ENCODE measurements at regions not wholly inside any gene's neighbourhood (a gene's known extent, or its start where the extent isn't known, plus 50 kb on each side); places are given as distances from the start of the nearest gene placed in this dataset.

DNA sequence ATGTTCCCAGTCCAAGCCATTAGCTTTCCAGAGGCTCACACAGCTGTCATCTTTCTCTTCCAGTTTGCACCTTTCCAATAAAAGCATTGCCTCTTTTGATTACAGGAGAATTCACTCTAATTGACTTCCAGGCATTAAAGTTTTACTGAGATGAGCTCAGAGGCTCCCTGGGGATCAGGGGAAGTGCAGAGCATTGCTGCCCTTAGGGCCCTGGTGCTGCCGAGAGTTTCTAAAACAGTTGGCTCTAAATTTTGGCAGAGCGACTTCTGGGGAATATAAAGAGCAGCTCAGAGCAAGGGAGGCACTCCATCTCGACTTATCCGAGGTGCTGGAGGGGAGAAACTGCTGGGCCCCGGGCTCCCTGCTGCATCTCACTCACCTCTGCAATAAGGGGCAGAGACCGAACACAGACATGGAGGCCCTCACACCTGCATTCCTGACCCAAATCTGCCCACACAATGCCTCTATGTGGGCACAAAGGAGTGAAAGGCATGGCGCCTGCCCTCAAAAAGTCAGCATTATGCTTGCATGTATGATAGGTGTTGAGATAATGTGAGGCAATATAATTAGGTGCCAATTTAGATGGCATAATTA lies 61.7 kb downstream of the SCN11A start:
- Mint-ChIP-seq H3K9me3 (no peaks in the 10 kb centered on the region), H3K27me3 (peaks cover 16 to 27% of the 10 kb centered on the region in 2 donors), H3K27ac (no peak overlapping the region), H3K4me3 (no peak overlapping the region), H3K4me1 (no peaks in the 10 kb centered on the region), H3K36me3 (no peaks in the 10 kb centered on the region)
- no peaks in the 10 kb centered on the region for H3K4me1 ChIP-seq (ENCODE audit: control insufficient read depth in 1 of 2, extremely low read depth in 1 of 2, insufficient read depth in 2 of 2, low read length in 2 of 2)
- no peaks in the 10 kb centered on the region for H3K36me3 ChIP-seq (ENCODE audit: control insufficient read depth in 2 of 2, extremely low read depth in 1 of 2, insufficient read depth in 1 of 2, low read length in 1 of 2)
- peaks cover 0 to 20% of the 10 kb centered on the region in 2 experiments for H3K27me3 ChIP-seq (replicated peaks in 1 of 2; ENCODE audit: control insufficient read depth in 2 of 2, extremely low read depth in 1 of 2, insufficient read depth in 2 of 2, low read length in 1 of 2)
- WGBS (ENCODE audit: insufficient coverage): 70% methylated on average over 5 of the region's 7 CpGs
- no peak overlapping the region for H3K4me3 ChIP-seq (ENCODE audit: control insufficient read depth in 1 of 2, extremely low read depth in 1 of 2, low read length in 1 of 2)
- POLR2A ChIA-PET: no interaction called here
- no peak for DNase-seq
- ATAC-seq (replicated peaks in 1 of 4): no peak
- H3K9me3 ChIP-seq: no peaks in the 10 kb centered on the region
- CTCF ChIA-PET: no interaction called here
- H3K27ac ChIP-seq (ENCODE audit: low read length): no peak overlapping the region

- ChIA-PET CTCF (no interaction called here), POLR2A (no interaction called here)
- peaks cover 0 to 20% of the 10 kb centered on the region in 2 experiments for H3K27me3 ChIP-seq (replicated peaks in 1 of 2; ENCODE audit: control insufficient read depth in 2 of 2, extremely low read depth in 1 of 2, insufficient read depth in 2 of 2, low read length in 1 of 2)
- WGBS (ENCODE audit: insufficient coverage): 100% methylated on average over 2 of the region's 3 CpGs
- DNase-seq: no peak
- Mint-ChIP-seq H3K27ac (no peak overlapping the region), H3K36me3 (no peaks in the 10 kb centered on the region), H3K9me3 (no peaks in the 10 kb centered on the region), H3K4me1 (no peaks in the 10 kb centered on the region), H3K27me3 (peaks cover 17 to 23% of the 10 kb centered on the region in 2 donors), H3K4me3 (no peak overlapping the region)
- no peaks in the 10 kb centered on the region for H3K4me1 ChIP-seq (ENCODE audit: control insufficient read depth in 1 of 2, extremely low read depth in 1 of 2, insufficient read depth in 2 of 2, low read length in 2 of 2)
- no peaks in the 10 kb centered on the region for H3K9me3 ChIP-seq
- ATAC-seq (replicated peaks in 1 of 4): no peak
- H3K36me3 ChIP-seq (ENCODE audit: control insufficient read depth in 2 of 2, extremely low read depth in 1 of 2, insufficient read depth in 1 of 2, low read length in 1 of 2): no peaks in the 10 kb centered on the region
- no peak overlapping the region for H3K4me3 ChIP-seq (ENCODE audit: control insufficient read depth in 1 of 2, extremely low read depth in 1 of 2, low read length in 1 of 2)
- no peak overlapping the region for H3K27ac ChIP-seq (ENCODE audit: low read length)
Measured at GRCh38 chr3:38988955-38989354, 62.8 kb downstream of the SCN11A start.

DNA sequence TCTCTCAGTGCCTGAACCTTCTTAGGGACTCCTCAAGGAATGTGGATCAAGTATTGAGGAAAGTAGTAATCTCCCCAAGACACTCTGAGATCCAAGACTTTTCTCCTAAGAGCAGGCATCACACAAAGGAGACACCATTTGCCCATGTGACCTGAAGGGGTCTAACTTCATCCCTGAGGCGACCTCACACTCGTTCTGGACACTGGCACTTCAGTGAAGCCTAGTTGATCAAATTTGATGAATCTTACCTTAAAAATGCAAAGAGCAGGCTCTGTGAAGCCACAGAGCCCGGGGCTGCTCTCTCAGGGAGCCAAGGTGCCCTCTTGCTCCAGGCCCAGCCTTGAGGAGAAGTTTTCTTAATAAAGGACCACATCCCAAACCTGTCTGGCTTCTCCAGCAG lies 64.3 kb downstream of the SCN11A start:
- H3K36me3 Mint-ChIP-seq: no peaks in the 10 kb centered on the region

GRCh38 chr3:38986901-38987300 lies 64.8 kb downstream of the SCN11A start:
- ChIA-PET POLR2A (no interaction called here), CTCF (no interaction called here)
- no peak overlapping the region for H3K4me3 Mint-ChIP-seq
- H3K27ac Mint-ChIP-seq: no peak overlapping the region
- no peaks in the 10 kb centered on the region for H3K4me1 ChIP-seq (ENCODE audit: control insufficient read depth in 1 of 2, extremely low read depth in 1 of 2, insufficient read depth in 2 of 2, low read length in 2 of 2)
- H3K27ac ChIP-seq (ENCODE audit: low read length): no peak overlapping the region
- WGBS (ENCODE audit: insufficient coverage): 81% methylated on average over 2 of the region's 4 CpGs
- no peaks in the 10 kb centered on the region for H3K4me1 Mint-ChIP-seq
- no peak for ATAC-seq (replicated peaks in 1 of 4)
- H3K27me3 ChIP-seq (replicated peaks in 1 of 2; ENCODE audit: control insufficient read depth in 2 of 2, extremely low read depth in 1 of 2, insufficient read depth in 2 of 2, low read length in 1 of 2): peaks cover 0 to 18% of the 10 kb centered on the region in 2 experiments
- no peaks in the 10 kb centered on the region for H3K9me3 ChIP-seq
- no peaks in the 10 kb centered on the region for H3K36me3 ChIP-seq (ENCODE audit: control insufficient read depth in 2 of 2, extremely low read depth in 1 of 2, insufficient read depth in 1 of 2, low read length in 1 of 2)
- DNase-seq: no peak
- no peaks in the 10 kb centered on the region for H3K9me3 Mint-ChIP-seq
- H3K4me3 ChIP-seq (ENCODE audit: control insufficient read depth in 1 of 2, extremely low read depth in 1 of 2, low read length in 1 of 2): no peak overlapping the region
- peaks cover 15 to 21% of the 10 kb centered on the region in 2 donors for H3K27me3 Mint-ChIP-seq
- H3K36me3 Mint-ChIP-seq: no peaks in the 10 kb centered on the region

More for the DNA sequence above, 64.3 kb downstream of the SCN11A start:
- H3K36me3 ChIP-seq (ENCODE audit: control insufficient read depth in 2 of 2, extremely low read depth in 1 of 2, insufficient read depth in 1 of 2, low read length in 1 of 2): no peaks in the 10 kb centered on the region
- H3K4me1 ChIP-seq (ENCODE audit: control insufficient read depth in 1 of 2, extremely low read depth in 1 of 2, insufficient read depth in 2 of 2, low read length in 2 of 2): no peaks in the 10 kb centered on the region
- peaks cover 17 to 21% of the 10 kb centered on the region in 2 donors for H3K27me3 Mint-ChIP-seq
- H3K9me3 ChIP-seq: no peaks in the 10 kb centered on the region
- ChIA-PET CTCF (no interaction called here), POLR2A (no interaction called here)
- peaks cover 0 to 18% of the 10 kb centered on the region in 2 experiments for H3K27me3 ChIP-seq (replicated peaks in 1 of 2; ENCODE audit: control insufficient read depth in 2 of 2, extremely low read depth in 1 of 2, insufficient read depth in 2 of 2, low read length in 1 of 2)
- H3K9me3 Mint-ChIP-seq: no peaks in the 10 kb centered on the region
- DNase-seq (no peak), ATAC-seq (replicated peaks in 1 of 4) (no peak)
- no peak overlapping the region for H3K27ac ChIP-seq (ENCODE audit: low read length)
- H3K27ac Mint-ChIP-seq: no peak overlapping the region
- no peak overlapping the region for H3K4me3 ChIP-seq (ENCODE audit: control insufficient read depth in 1 of 2, extremely low read depth in 1 of 2, low read length in 1 of 2)
- no peaks in the 10 kb centered on the region for H3K4me1 Mint-ChIP-seq
- 59% methylated on average over 2 of the region's 3 CpGs for WGBS (ENCODE audit: insufficient coverage)
- H3K4me3 Mint-ChIP-seq: no peak overlapping the region

GRCh38 chr3:38985981-38986380 lies 65.8 kb downstream of the SCN11A start:
- no peaks in the 10 kb centered on the region for H3K9me3 ChIP-seq
- H3K4me1 ChIP-seq (ENCODE audit: control insufficient read depth in 1 of 2, extremely low read depth in 1 of 2, insufficient read depth in 2 of 2, low read length in 2 of 2): no peaks in the 10 kb centered on the region
- H3K36me3 ChIP-seq (ENCODE audit: control insufficient read depth in 2 of 2, extremely low read depth in 1 of 2, insufficient read depth in 1 of 2, low read length in 1 of 2): no peaks in the 10 kb centered on the region
- ChIA-PET CTCF (no interaction called here), POLR2A (no interaction called here)
- peaks cover 15 to 21% of the 10 kb centered on the region in 2 donors for H3K27me3 Mint-ChIP-seq
- H3K4me1 Mint-ChIP-seq: no peaks in the 10 kb centered on the region
- H3K36me3 Mint-ChIP-seq: no peaks in the 10 kb centered on the region
- ATAC-seq (replicated peaks in 1 of 4): no peak
- peaks cover 0 to 18% of the 10 kb centered on the region in 2 experiments for H3K27me3 ChIP-seq (replicated peaks in 1 of 2; ENCODE audit: control insufficient read depth in 2 of 2, extremely low read depth in 1 of 2, insufficient read depth in 2 of 2, low read length in 1 of 2)
- H3K9me3 Mint-ChIP-seq: no peaks in the 10 kb centered on the region
- 81% methylated on average over 3 of the region's 4 CpGs for WGBS (ENCODE audit: insufficient coverage)
- H3K4me3 Mint-ChIP-seq: no peak overlapping the region
- DNase-seq: no peak
- H3K27ac Mint-ChIP-seq: no peak overlapping the region
- H3K4me3 ChIP-seq (ENCODE audit: control insufficient read depth in 1 of 2, extremely low read depth in 1 of 2, low read length in 1 of 2): no peak overlapping the region
- H3K27ac ChIP-seq (ENCODE audit: low read length): no peak overlapping the region

DNA sequence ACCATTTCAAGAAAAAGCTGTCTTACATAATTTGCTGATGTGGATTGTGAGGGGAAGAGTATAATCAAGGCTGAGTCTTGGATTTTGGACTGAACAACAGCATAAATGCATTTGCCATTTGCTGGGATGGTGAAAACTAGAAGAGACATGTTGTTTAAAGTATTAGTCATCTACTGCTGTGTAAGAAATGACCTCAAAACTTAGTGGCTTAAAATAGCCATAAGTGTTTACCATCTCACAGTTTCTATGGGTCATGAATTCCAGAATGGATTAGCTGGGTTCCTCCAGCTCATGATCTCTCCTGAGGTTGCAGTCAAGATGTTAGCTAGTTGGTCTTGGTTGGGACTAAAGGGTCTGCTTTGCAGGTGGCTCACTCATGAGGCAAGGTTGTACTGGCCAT lies 66.2 kb downstream of the SCN11A start:
- H3K4me3 Mint-ChIP-seq: no peak overlapping the region
- H3K9me3 Mint-ChIP-seq: no peaks in the 10 kb centered on the region
- Histone ChIP-seq H3K4me1 (ENCODE audit: control insufficient read depth in 1 of 2, extremely low read depth in 1 of 2, insufficient read depth in 2 of 2, low read length in 2 of 2) (no peaks in the 10 kb centered on the region), H3K27ac (ENCODE audit: low read length) (no peak overlapping the region), H3K36me3 (ENCODE audit: control insufficient read depth in 2 of 2, extremely low read depth in 1 of 2, insufficient read depth in 1 of 2, low read length in 1 of 2) (no peaks in the 10 kb centered on the region), H3K27me3 (replicated peaks in 1 of 2; ENCODE audit: control insufficient read depth in 2 of 2, extremely low read depth in 1 of 2, insufficient read depth in 2 of 2, low read length in 1 of 2) (peaks cover 0 to 18% of the 10 kb centered on the region in 2 experiments), H3K4me3 (ENCODE audit: control insufficient read depth in 1 of 2, extremely low read depth in 1 of 2, low read length in 1 of 2) (no peak overlapping the region), H3K9me3 (no peaks in the 10 kb centered on the region)
- DNase-seq (no peak), ATAC-seq (replicated peaks in 1 of 4) (no peak)
- H3K36me3 Mint-ChIP-seq: no peaks in the 10 kb centered on the region
- no peaks in the 10 kb centered on the region for H3K4me1 Mint-ChIP-seq
- ChIA-PET CTCF (interaction anchor here in 1 of 2 donors (0.7 kb wide), 1 partner anchor 33 kb away, joined by 3 read pairs; no protein-coding TSS in a partner anchor), POLR2A (no interaction called here)
- H3K27ac Mint-ChIP-seq: no peak overlapping the region
- H3K27me3 Mint-ChIP-seq: peaks cover 14 to 19% of the 10 kb centered on the region in 2 donors

DNA sequence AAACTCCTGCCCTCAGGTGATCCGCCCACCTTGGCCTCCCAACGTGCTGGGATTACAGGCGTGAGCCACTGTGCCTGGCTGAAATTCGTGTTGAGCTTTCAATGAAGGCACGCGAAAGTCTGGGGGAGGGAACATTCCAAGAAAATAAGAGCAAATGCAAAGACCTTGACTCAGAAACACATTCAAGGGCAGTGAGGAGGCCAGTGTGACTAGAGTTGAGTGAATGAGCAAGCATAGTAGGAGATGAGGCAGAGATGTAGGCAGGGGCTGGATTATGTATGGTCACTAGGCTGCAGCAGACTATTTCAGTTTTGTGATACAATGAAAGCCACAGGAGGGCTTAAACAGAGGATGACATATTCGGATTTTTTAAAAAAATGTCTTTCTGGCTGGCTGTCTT lies 67.0 kb downstream of the SCN11A start:
- Mint-ChIP-seq H3K36me3 (no peaks in the 10 kb centered on the region), H3K4me1 (no peaks in the 10 kb centered on the region), H3K4me3 (no peak overlapping the region), H3K9me3 (no peaks in the 10 kb centered on the region), H3K27ac (no peak overlapping the region), H3K27me3 (peaks cover 6 to 13% of the 10 kb centered on the region in 2 donors)
- no peaks in the 10 kb centered on the region for H3K36me3 ChIP-seq (ENCODE audit: control insufficient read depth in 2 of 2, extremely low read depth in 1 of 2, insufficient read depth in 1 of 2, low read length in 1 of 2)
- CTCF ChIA-PET: interaction anchor here in 1 of 2 donors (0.7 kb wide), 1 partner anchor 34 kb away, joined by 3 read pairs; no protein-coding TSS in a partner anchor
- no peak overlapping the region for H3K4me3 ChIP-seq (ENCODE audit: control insufficient read depth in 1 of 2, extremely low read depth in 1 of 2, low read length in 1 of 2)
- H3K9me3 ChIP-seq: no peaks in the 10 kb centered on the region
- H3K4me1 ChIP-seq (ENCODE audit: control insufficient read depth in 1 of 2, extremely low read depth in 1 of 2, insufficient read depth in 2 of 2, low read length in 2 of 2): no peaks in the 10 kb centered on the region
- 79% methylated on average over 6 of the region's 7 CpGs for WGBS (ENCODE audit: insufficient coverage)
- peaks cover 0 to 13% of the 10 kb centered on the region in 2 experiments for H3K27me3 ChIP-seq (replicated peaks in 1 of 2; ENCODE audit: control insufficient read depth in 2 of 2, extremely low read depth in 1 of 2, insufficient read depth in 2 of 2, low read length in 1 of 2)
- no peak for DNase-seq
- POLR2A ChIA-PET: no interaction called here
- H3K27ac ChIP-seq (ENCODE audit: low read length): no peak overlapping the region
- ATAC-seq (replicated peaks in 1 of 4): no peak

Measured in T-cell (primary cell).